GM19463 (cell line): ENCODE measurements at regions not wholly inside any gene's neighbourhood (a gene's known extent, or its start where the extent isn't known, plus 50 kb on each side); places are given as distances from the start of the nearest gene placed in this dataset.
"Not testable (repeated sequence)": the region's sequence is repeated elsewhere in the genome, so short reads cannot be mapped to it uniquely, and the experiment has no call there.

Experiments used
- ATAC-seq: cut with Tn5 transposase; IDR thresholded peaks from one replicate; pipeline ENCODE4 v1.9.1; 2021; ENCODE audit warnings: mild to moderate bottlenecking, moderate library complexity; ENCODE audit not compliant: unreplicated experiment

DNA sequence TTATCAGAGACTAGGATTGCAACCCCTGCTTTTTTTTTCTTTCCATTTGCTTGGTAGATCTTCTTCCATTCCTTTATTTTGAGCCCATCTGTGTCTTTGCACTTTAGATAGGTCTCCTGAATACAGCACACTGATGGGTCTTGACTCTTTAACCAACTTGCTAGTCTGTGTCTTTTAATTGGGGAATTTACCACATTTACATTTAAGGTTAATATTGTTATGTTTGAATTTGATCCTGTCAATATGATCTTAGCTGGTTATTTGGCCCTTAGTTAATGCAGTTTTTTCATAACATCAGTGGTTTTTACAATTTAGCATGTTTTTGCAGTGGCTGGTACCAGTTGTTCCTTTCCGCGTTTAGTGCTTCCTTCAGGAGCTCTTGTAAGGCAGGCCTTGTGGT lies 437.2 kb downstream of the ARL4A start:
- ATAC-seq, result not testable (repeated sequence)

DNA sequence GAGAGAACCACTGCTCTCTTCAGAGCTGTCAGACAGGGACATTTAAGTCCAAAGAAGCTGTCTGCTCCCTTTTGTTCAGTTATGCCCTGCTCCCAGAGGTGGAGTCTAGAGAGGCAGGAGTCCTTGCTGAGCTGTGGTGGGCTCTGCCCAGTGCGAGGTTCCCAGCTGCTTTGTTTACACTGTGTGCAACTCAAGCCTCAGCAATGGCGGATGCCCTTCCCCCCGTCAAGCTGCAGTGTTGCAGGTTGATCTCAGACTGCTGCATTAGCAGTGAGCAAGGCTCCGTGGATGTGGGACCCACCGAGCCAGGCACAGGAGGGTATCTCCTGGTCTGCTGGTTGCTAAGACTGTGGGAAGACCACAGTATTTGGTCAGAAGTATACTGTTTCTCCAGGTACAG lies 438.9 kb downstream of the ARL4A start:
- ATAC-seq, result no peak

DNA sequence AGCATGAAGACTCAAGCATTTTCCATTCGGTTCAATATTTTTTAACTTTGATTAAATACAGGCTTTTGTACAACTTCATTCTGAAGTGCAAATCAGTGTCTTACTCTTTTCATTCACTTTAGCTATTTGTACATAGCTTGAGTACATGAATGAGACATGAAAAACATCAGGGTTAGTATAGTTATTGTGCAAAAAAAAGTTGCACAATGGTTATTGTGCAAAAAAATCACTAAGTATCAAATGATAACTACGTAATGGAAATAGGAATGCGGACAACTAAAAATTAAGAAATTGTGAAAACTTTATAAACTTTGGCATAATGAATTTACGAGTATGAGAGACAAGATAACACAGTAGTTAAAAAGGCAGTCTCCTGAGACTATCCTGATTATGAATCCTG lies 442.9 kb downstream of the ARL4A start:
- ATAC-seq, result no peak

DNA sequence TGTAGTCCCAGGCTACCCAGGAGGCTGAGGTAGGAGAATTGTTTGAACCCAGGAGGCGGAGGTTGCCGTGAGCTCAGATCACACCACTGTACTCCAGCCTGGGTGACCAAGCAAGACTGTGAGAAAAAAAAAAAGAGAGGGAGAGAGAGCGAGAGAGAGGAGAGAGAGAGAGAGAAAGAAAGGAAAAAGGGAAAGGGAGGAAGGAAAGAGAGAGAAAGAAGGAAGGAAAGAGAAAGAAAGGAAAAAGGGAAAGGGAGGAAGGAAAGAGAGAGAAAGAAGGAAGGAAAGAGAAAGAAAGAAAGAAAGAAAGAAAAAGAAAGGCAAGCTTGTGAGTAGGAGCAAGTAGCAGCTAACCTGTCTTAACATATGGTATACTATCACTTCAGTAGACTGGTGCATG lies 443.5 kb downstream of the ARL4A start:
- not testable (repeated sequence) for ATAC-seq

DNA sequence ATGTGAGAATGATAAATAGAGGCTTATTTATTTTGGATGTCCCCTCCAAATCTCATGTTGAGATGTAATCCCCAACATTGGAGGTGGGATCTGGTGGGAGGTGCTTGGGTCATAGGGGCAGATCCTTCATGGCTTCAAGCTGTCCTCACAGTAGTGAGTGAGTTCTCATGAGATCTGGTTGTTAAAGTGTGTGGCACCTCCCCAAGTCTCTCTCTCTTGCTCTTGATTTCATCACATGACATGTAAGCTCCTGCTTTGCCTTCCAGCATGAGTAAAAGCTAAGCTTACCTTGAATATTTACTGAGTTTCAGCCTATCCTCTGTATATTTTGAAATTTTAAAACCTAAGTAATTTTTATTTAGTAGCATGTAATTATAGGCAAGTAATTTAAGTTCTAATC lies 444.9 kb downstream of the ARL4A start:
- ATAC-seq, result no peak

DNA sequence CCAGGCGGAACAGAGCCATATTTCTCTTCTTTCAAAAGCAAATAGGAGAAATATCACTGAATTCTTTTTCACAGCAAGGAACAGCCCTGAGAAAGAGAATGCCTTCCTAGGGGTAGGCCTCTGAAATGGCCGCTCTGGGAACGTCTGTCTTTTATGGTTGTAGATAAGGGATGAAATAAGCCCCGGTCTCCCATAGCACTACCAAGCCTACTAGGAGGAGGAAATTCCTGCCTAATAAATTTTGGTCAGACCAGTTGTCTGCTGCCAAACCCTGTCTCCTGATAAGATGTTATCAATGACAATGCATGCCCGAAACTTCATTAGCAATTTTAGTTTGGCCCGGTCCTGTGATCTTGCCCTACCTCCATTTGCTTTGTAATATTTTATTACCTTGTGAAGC lies 448.9 kb downstream of the ARL4A start:
- not testable (repeated sequence) for ATAC-seq

DNA sequence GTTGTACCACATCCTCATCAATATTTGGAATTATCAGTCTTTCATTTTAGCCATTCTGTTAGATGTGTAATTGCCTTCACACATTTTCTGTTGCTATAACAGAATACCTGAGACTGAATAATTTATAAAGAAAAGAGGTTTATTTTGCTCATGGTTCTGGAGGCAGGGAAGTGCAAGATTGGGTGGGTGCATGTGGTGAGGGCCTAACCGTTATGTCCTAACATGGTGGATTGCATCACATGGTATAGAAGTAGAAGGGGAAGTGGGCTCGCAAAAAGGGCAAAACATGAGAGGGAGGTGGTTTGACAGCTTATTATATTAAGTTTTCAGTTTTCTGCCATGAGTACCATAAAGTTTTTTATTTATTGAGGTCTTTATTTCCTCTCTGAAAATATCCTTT lies 452.0 kb downstream of the ARL4A start:
- no peak for ATAC-seq

DNA sequence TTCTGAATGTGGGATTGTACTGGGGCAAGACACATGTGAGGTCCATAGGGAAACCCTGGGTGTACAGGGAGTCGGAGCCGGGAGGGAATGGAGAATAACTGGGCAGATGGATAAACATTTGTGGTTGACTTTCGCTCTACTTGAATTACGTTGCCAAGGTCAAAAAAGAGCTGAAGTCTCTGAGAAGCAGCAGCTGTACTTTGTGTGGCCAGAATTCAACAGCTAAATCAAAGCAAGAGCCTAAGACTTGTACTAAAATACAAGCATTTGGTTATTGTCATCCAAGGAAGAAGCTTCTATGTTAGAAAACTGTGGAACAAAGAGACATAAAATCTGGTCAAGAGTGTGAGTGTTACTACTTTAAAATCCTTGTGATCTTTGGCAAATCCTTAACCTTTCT lies 457.2 kb downstream of the ARL4A start:
- ATAC-seq, result no peak

DNA sequence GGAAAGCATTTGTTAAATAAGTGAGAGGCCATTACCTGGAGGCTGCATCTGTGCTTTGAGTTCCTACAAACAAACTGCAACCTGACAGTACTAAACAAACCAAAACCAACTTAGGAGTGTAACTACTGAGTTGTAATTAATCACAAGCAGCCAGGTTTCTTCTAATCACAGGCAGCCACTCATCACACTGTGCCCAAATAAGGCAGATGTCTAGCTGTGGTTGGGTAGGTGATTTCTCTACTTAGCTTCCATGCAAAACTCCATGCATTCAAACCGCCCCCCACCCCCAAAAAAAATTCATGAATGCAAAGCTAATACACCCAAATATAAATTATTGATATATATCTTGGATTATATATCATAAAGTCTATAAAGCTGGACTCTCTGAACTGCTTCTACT lies 461.1 kb downstream of the ARL4A start:
- no peak for ATAC-seq

DNA sequence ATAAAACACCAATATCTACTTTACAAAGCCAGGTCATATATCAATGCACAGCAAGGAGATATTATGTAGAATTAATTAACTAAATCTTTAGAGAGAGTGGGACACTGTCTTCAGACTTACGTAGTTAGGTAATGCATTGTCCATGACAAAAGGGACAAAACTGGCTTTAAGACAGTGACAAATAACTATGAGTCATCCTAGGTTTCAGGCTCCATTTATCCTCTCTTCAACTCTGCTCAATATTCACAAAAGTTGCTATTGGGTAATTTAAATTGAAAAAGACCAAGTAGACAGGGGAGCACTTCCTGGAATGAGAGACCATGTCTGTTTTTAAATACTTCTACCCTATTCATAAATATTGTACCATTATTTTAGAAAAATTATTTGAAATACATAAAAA lies 464.5 kb downstream of the ARL4A start:
- ATAC-seq, result no peak

DNA sequence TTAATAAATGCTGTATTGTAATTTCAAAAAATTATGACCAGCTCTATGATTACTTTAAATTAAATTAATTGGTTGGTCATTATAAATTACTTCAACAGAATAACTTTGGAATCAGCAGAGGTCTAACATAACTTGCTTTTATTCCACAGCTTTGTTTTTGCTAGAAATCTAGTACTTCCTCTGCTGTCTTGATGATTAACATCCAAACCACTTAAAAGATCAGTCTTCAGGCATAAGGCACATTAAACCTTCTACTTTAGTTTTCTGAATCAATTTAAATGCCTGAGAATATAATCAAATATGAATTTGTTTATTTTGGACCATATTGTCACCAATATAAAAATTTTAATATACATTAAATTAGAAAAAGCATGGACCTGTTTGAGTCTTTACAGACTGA lies 465.3 kb downstream of the ARL4A start:
- no peak for ATAC-seq

DNA sequence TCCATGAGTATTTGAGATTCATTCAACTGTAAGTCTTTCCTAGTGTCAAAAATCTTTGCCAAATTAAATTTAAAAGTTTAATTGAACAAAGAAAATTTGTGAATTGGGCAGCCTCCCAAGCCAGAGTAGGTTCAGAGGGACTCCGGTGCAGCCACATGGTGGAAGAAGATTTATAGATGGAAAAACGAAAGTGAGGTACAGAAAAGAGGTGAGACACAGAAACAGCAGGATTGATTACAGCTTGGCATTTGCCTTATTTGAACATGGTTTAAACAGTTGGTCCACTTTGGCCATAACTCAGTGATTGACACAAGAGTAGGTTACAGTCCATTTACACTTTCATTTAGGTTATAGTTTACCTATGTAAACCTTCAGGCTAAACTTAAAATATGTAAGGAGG lies 465.8 kb downstream of the ARL4A start:
- no peak for ATAC-seq

DNA sequence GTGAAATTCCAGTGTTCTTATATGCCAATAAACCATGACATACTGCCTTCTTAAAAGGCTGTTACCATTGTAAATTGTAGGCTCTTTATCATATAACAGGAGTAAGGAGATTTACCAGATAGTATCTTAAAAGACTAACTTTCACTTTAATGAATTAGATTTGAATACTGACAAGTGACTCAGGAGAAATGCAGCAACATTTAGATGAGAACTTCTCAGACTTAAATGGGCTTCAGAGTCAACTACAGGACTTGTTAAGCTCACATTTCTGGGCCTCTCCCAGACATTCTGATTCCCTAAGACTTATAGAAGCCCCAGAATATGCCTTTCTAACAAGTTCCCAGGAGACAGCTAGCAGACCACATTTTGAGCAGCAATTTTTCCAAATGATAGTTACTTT lies 466.3 kb downstream of the ARL4A start:
- no peak for ATAC-seq

DNA sequence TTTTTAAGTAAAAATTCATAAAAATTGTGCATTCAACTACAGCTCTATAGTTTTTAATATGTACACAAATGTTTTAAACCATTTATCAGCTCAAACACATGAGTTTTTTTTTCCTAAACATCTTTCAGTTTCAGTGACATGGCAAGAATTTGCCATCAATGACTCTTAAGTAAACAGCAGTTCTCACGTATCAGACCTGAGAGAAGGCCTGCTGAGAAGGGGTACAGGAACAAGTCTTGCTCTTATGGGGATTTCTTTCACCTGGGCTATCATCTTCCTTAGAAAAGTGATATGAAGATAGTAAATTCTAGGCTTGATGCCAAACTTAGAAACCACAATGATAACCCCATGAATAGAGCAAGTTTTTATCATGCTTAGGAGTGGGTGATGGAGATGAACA lies 467.8 kb downstream of the ARL4A start:
- no peak for ATAC-seq

DNA sequence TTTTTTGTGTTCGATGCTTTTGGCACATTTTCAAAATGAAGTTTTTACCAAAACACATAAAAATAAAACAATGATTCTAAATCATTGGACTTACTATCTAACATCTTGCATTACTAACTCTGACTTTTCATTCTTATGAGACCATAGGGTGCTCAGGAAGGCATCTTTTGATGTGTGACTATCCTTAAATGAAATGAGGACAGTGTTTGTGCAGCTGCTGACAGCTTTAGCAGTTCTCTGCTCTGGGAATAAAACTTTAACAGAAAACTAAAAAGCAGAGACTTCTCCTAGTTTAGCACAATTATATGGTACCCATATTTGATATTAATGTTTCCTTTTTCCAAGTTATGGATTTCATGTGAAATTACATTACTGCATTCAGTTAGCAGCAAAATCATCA lies 471.6 kb downstream of the ARL4A start:
- ATAC-seq, result no peak

DNA sequence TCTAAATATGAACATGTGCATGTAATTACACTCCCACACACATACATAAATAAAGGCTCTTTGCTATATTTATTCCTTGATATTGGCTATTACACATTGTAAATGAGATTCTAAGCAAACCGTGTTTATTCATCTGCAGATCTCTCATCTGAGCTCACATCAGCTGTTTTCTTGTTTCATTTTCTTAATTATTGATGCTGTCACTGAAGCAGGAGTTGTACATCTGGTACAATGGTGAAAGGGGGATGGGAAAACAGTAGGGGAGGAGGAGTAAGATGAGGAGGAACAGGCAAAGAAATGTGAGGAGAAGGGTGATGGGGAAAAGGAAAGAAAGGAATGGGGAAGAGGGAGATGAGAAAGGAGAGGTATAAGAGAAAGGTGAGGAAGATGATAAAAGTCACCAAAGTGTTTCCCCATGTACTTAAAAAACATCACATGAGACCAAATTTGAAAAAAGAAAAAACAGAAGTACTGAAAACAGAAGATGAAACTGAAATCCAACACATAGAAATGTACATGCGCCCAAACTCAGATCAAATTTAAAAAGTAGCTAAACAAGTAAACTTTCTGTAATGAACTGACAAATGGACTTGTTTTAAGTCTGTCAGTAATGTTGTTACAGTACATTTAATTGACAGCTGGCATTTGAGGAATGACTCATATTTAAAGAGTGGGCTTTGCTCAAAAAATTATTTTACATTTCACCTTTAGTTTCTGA lies 472.2 kb downstream of the ARL4A start:
- ATAC-seq, result no peak

DNA sequence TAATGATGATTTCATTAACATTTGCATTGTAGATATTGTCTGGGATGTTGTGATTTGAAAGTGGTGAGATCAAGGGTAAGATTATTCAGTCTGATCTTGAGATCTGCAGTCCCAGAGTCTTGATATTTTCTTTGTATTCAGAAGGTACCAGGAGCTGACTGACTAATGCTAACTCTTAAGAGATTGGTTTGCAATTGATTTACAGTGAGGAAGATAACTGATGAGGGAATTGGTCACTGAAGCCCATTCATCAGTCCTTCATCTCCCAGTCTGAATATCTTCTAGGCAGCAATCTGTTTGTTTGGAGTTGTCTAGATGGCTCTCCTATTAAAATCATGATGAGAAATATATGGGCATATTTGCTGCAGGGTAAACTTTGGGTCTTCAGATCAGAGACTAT lies 473.7 kb downstream of the ARL4A start:
- ATAC-seq, result no peak

DNA sequence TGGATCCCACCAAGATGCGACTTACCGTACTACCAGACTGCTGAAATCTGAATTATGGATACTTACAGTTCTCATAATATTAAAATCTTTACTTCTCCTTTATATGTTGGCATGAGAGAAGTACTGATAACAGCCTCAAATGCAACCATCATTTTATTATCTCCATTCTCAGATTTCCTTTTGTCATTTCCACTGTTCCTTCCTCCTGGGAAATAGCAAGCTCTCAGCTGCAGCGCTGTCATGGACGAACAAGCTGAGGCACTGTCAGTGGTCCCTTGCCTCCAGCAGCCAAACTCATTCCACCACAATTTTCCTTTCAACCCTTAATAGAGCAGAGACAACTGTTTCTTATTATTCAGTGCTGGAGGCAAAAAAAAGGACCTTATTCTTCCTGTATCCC lies 478.4 kb downstream of the ARL4A start:
- no peak for ATAC-seq

DNA sequence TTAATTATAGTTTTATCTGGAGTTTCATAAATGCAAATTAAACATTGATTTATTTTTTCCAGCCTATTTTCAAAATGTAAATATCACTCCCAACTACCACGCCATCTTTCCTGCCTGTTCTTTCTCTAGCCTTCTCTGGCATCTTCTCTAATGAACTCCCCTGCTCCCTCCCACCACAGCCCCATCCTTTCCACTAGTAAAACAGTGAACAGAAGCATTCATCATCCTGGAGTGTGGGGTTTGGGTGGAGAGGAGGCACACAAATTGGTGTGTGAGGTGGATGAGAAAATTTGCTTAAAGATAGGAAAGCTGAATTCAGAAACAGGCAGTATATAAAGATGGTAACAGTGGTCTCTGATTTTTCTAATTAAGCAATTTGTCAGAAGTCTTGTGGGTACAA lies 479.4 kb downstream of the ARL4A start:
- no peak for ATAC-seq

DNA sequence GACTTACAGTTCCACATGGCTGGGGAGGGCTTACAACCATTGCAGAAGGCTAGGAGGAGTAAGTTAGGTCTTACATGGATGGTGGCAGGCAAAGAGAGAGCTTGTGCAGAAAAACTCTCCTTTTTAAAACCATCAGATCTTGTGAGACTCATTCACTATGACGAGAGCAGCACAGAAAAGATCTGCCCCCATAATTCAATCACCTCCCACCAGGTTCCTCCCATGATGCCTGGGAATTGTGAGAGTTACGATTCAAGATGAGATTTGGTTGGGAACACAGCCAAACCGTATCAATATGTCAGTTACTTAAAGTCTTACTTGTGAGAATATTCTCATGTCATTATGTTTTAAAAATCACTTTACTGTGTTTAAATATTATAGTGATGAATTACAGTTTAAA lies 481.9 kb downstream of the ARL4A start:
- ATAC-seq, result no peak

DNA sequence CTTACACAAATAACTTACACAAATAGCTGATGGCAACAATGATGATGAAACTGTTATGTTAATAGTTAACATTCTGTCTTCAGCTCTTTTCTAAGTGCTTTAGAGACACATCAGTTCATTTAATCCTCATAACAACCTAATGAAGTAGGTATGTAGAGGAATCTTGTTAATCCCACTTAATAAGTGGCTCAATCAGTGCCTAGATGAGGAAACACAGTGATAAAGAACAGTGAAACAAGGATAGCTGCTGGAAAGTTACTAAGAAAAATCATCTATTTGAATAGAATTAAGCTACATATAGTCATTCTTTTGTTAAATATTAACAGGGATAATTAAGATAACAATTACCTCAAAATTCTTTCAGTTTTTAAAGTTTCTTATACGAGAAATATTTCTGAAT lies 487.6 kb downstream of the ARL4A start:
- no peak for ATAC-seq

DNA sequence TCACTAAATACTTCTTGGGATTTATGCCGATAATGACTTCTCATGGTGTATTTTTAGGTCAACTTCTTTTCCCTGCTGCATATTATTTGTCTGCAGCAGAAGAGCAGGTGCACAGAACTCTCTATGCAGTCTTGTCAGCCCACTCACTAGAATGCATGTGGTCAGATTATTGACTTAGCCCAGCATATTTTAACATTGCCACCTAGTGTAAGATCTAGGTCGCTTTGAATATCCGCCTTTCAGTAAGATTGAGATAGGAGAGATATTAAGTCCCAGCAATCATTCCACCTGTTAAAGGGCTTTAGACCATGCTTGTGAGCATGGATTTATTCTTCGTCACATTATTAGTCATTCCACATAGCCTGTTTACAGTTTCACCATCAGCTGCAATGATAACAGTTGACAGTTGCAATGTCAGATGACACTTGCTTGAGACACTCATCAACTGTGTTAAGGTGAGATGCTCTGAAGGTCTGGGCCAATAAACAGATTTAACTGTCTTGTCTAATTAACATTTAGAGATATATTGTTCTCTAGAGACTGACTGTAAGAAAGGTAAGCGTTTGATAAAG lies 491.7 kb downstream of the ARL4A start:
- ATAC-seq, result no peak
